Stimulated activated CD4-positive, alpha-beta T cell treated with anti-CD3 and anti-CD28 coated beads, Interleukin-2, amount 100 ng/mL, for 24 hours (primary cell): ENCODE measurements at regions not wholly inside any gene's neighbourhood (a gene's known extent, or its start where the extent isn't known, plus 50 kb on each side); places are given as distances from the start of the nearest gene placed in this dataset.
"Not testable (repeated sequence)": the region's sequence is repeated elsewhere in the genome, so short reads cannot be mapped to it uniquely, and the experiment has no call there.

ENCODE experiments used
- DNase-seq, 2 donors: peaks; one replicate each; pipeline ENCODE4 v3.0.0-alpha.2; 2020

- no peak for DNase-seq
These were observed 148.0 kb upstream of the SLC6A11 start for GRCh38 chr3:10667901-10668476.

GRCh38 chr3:10669490-10670048 is 146.5 kb upstream of the SLC6A11 start:
- DNase-seq: no peak

- DNase-seq: no peak
These were observed 143.6 kb upstream of the SLC6A11 start for GRCh38 chr3:10672422-10672821.

- no peak for DNase-seq
These were observed 141.4 kb upstream of the SLC6A11 start for GRCh38 chr3:10674578-10674977.

- DNase-seq: no peak
These were observed 139.1 kb upstream of the SLC6A11 start for GRCh38 chr3:10676905-10677304.

- no peak for DNase-seq
These were observed 137.1 kb upstream of the SLC6A11 start for GRCh38 chr3:10678796-10679376.

- no peak for DNase-seq
These were observed 135.2 kb upstream of the SLC6A11 start for GRCh38 chr3:10680796-10681195.

- DNase-seq: no peak
These were observed 133.3 kb upstream of the SLC6A11 start for GRCh38 chr3:10682692-10683091.

GRCh38 chr3:10683106-10683505 is 132.9 kb upstream of the SLC6A11 start:
- DNase-seq: no peak

GRCh38 chr3:10688126-10688525 is 127.9 kb upstream of the SLC6A11 start:
- no peak for DNase-seq

- no peak for DNase-seq
These were observed 127.4 kb upstream of the SLC6A11 start for GRCh38 chr3:10688548-10689172.

GRCh38 chr3:10692039-10692622 is 123.9 kb upstream of the SLC6A11 start:
- no peak for DNase-seq

- no peak for DNase-seq
These were observed 122.6 kb upstream of the SLC6A11 start for GRCh38 chr3:10693457-10693856.

- no peak for DNase-seq
These were observed 121.8 kb upstream of the SLC6A11 start for GRCh38 chr3:10694179-10694578.

- DNase-seq: not testable (repeated sequence)
These were observed 120.8 kb upstream of the SLC6A11 start for GRCh38 chr3:10695186-10695585.

GRCh38 chr3:10695595-10696285 is 120.3 kb upstream of the SLC6A11 start:
- no peak for DNase-seq

- no peak for DNase-seq
These were observed 118.1 kb upstream of the SLC6A11 start for GRCh38 chr3:10697918-10698317.

GRCh38 chr3:10700821-10701220 is 115.2 kb upstream of the SLC6A11 start:
- DNase-seq: no peak

- DNase-seq: peak; percentile 24 to 46
These were observed 112.9 kb upstream of the SLC6A11 start for GRCh38 chr3:10702961-10703740.

- no peak for DNase-seq
These were observed 112.2 kb upstream of the SLC6A11 start for GRCh38 chr3:10703875-10704274.

- no peak for DNase-seq
These were observed 109.8 kb upstream of the SLC6A11 start for GRCh38 chr3:10706156-10706739.
